ENCODE measurements at regions not wholly inside any gene's neighbourhood (a gene's known extent, or its start where the extent isn't known, plus 50 kb on each side); places are given as distances from the start of the nearest gene placed in this dataset.

- Mint-ChIP-seq H3K27ac (no peak overlapping the region), H3K36me3 (ENCODE audit: low read depth) (no peaks in the 10 kb centered on the region), H3K9me3 (no peaks in the 10 kb centered on the region), H3K4me3 (no peak overlapping the region), H3K27me3 (ENCODE audit: insufficient read depth) (peaks cover 12% of the 10 kb centered on the region), H3K4me1 (ENCODE audit: low read depth) (peaks cover 6% of the 10 kb centered on the region)
- no peak for DNase-seq (ENCODE audit: low spot score)
- intact Hi-C loops (cut with micrococcal nuclease): no loop called here
These were observed 71.2 kb upstream of the INSIG1 start for GRCh38 chr7:155226261-155227003.

- peaks cover 3% of the 10 kb centered on the region for H3K4me1 Mint-ChIP-seq (ENCODE audit: low read depth)
- no peak overlapping the region for H3K27ac Mint-ChIP-seq
- no peak overlapping the region for H3K4me3 Mint-ChIP-seq
- no peaks in the 10 kb centered on the region for H3K36me3 Mint-ChIP-seq (ENCODE audit: low read depth)
- intact Hi-C loops (cut with micrococcal nuclease): no loop called here
- no peak for DNase-seq (ENCODE audit: low spot score)
- H3K27me3 Mint-ChIP-seq (ENCODE audit: insufficient read depth): peaks cover 12% of the 10 kb centered on the region
- no peaks in the 10 kb centered on the region for H3K9me3 Mint-ChIP-seq
These were observed 70.5 kb upstream of the INSIG1 start for GRCh38 chr7:155227004-155227787.

GRCh38 chr7:155227788-155228458 is 69.8 kb upstream of the INSIG1 start:
- H3K4me1 Mint-ChIP-seq (ENCODE audit: low read depth): no peaks in the 10 kb centered on the region
- intact Hi-C loops (cut with micrococcal nuclease): no loop called here
- peaks cover 12% of the 10 kb centered on the region for H3K27me3 Mint-ChIP-seq (ENCODE audit: insufficient read depth)
- H3K36me3 Mint-ChIP-seq (ENCODE audit: low read depth): no peaks in the 10 kb centered on the region
- no peak overlapping the region for H3K27ac Mint-ChIP-seq
- no peak for DNase-seq (ENCODE audit: low spot score)
- no peak overlapping the region for H3K4me3 Mint-ChIP-seq
- no peaks in the 10 kb centered on the region for H3K9me3 Mint-ChIP-seq

GRCh38 chr7:155228459-155228845 is 69.2 kb upstream of the INSIG1 start:
- Mint-ChIP-seq H3K27me3 (ENCODE audit: insufficient read depth) (peaks cover 12% of the 10 kb centered on the region), H3K27ac (no peak overlapping the region), H3K4me3 (no peak overlapping the region), H3K4me1 (ENCODE audit: low read depth) (no peaks in the 10 kb centered on the region), H3K36me3 (ENCODE audit: low read depth) (no peaks in the 10 kb centered on the region), H3K9me3 (no peaks in the 10 kb centered on the region)
- no peak for DNase-seq (ENCODE audit: low spot score)
- intact Hi-C loops (cut with micrococcal nuclease): no loop called here

DNA sequence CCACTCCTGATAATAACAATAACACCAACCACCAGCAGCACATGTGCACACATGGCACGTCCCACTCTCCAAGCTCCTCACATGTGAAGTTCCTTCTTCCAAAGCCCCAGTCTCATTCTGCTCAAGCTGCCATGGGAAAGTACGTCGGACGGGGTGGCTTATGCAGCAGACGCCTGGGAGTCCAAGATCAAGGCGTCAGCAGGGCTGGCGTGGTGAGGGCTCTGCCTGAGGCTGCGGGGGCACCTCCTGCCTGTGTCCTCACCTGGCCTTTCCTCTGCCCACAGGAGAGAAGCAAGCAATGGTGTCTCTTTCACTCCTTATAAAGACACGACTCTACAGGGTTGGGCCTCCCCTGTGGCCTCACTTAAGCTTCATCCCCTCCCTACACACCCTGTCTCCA is 68.8 kb upstream of the INSIG1 start:
- no peak overlapping the region for H3K4me3 Mint-ChIP-seq
- H3K9me3 Mint-ChIP-seq: no peaks in the 10 kb centered on the region
- H3K27me3 Mint-ChIP-seq (ENCODE audit: insufficient read depth): peaks cover 11% of the 10 kb centered on the region
- H3K36me3 Mint-ChIP-seq (ENCODE audit: low read depth): no peaks in the 10 kb centered on the region
- no peaks in the 10 kb centered on the region for H3K4me1 Mint-ChIP-seq (ENCODE audit: low read depth)
- DNase-seq (ENCODE audit: low spot score): no peak
- intact Hi-C loops (cut with micrococcal nuclease): no loop called here
- H3K27ac Mint-ChIP-seq: no peak overlapping the region

GRCh38 chr7:155229548-155230168 is 68.0 kb upstream of the INSIG1 start:
- Mint-ChIP-seq H3K4me3 (no peak overlapping the region), H3K27ac (no peak overlapping the region), H3K36me3 (ENCODE audit: low read depth) (no peaks in the 10 kb centered on the region), H3K4me1 (ENCODE audit: low read depth) (no peaks in the 10 kb centered on the region), H3K9me3 (no peaks in the 10 kb centered on the region), H3K27me3 (ENCODE audit: insufficient read depth) (peaks cover 5% of the 10 kb centered on the region)
- intact Hi-C loops (cut with micrococcal nuclease): no loop called here
- DNase-seq (ENCODE audit: low spot score): no peak

DNA sequence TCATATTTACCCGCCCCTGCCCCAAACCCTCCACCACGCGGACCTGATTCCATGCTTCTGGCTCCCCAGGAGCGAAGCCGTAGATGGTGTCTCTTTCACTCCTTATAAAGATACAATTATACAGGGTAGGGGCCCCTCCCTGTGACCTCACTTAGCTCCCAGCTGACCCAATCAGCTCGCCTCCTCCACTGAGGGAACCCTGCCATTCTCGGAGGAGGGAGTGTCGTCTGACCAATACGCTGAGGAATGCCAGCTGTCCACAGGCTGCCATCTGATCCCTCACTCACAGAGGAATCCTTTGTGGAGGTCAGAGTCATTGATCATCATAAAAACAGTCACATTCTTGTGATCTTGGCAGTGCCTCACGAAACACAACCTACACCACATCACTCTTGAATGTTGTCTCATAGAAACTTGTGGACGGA is 67.5 kb upstream of the INSIG1 start:
- no peak overlapping the region for H3K27ac Mint-ChIP-seq

GRCh38 chr7:155231241-155231800 is 66.4 kb upstream of the INSIG1 start:
- Mint-ChIP-seq H3K4me3 (no peak overlapping the region), H3K4me1 (ENCODE audit: low read depth) (no peaks in the 10 kb centered on the region), H3K27me3 (ENCODE audit: insufficient read depth) (peaks cover 5% of the 10 kb centered on the region), H3K27ac (no peak overlapping the region), H3K36me3 (ENCODE audit: low read depth) (no peaks in the 10 kb centered on the region), H3K9me3 (no peaks in the 10 kb centered on the region)
- intact Hi-C loops (cut with micrococcal nuclease): no loop called here
- no peak for DNase-seq (ENCODE audit: low spot score)

More for the DNA sequence above, 67.5 kb upstream of the INSIG1 start:
- intact Hi-C loops (cut with micrococcal nuclease): no loop called here
- H3K4me3 Mint-ChIP-seq: no peak overlapping the region
- H3K36me3 Mint-ChIP-seq (ENCODE audit: low read depth): no peaks in the 10 kb centered on the region
- H3K27me3 Mint-ChIP-seq (ENCODE audit: insufficient read depth): peaks cover 5% of the 10 kb centered on the region
- H3K4me1 Mint-ChIP-seq (ENCODE audit: low read depth): no peaks in the 10 kb centered on the region
- no peaks in the 10 kb centered on the region for H3K9me3 Mint-ChIP-seq
- DNase-seq (ENCODE audit: low spot score): no peak

- H3K27ac Mint-ChIP-seq: no peak overlapping the region
- DNase-seq (ENCODE audit: low spot score): no peak
- H3K4me3 Mint-ChIP-seq: no peak overlapping the region
- no peaks in the 10 kb centered on the region for H3K36me3 Mint-ChIP-seq (ENCODE audit: low read depth)
- peaks cover 5% of the 10 kb centered on the region for H3K27me3 Mint-ChIP-seq (ENCODE audit: insufficient read depth)
- no peaks in the 10 kb centered on the region for H3K9me3 Mint-ChIP-seq
- H3K4me1 Mint-ChIP-seq (ENCODE audit: low read depth): no peaks in the 10 kb centered on the region
- intact Hi-C loops (cut with micrococcal nuclease): no loop called here
These were observed 65.7 kb upstream of the INSIG1 start for GRCh38 chr7:155231941-155232340.

GRCh38 chr7:155232911-155233310 is 64.8 kb upstream of the INSIG1 start:
- Mint-ChIP-seq H3K36me3 (ENCODE audit: low read depth) (no peaks in the 10 kb centered on the region), H3K9me3 (no peaks in the 10 kb centered on the region), H3K27ac (no peak overlapping the region), H3K4me3 (no peak overlapping the region), H3K4me1 (ENCODE audit: low read depth) (no peaks in the 10 kb centered on the region), H3K27me3 (ENCODE audit: insufficient read depth) (no peaks in the 10 kb centered on the region)
- DNase-seq (ENCODE audit: low spot score): no peak
- intact Hi-C loops (cut with micrococcal nuclease): no loop called here

DNA sequence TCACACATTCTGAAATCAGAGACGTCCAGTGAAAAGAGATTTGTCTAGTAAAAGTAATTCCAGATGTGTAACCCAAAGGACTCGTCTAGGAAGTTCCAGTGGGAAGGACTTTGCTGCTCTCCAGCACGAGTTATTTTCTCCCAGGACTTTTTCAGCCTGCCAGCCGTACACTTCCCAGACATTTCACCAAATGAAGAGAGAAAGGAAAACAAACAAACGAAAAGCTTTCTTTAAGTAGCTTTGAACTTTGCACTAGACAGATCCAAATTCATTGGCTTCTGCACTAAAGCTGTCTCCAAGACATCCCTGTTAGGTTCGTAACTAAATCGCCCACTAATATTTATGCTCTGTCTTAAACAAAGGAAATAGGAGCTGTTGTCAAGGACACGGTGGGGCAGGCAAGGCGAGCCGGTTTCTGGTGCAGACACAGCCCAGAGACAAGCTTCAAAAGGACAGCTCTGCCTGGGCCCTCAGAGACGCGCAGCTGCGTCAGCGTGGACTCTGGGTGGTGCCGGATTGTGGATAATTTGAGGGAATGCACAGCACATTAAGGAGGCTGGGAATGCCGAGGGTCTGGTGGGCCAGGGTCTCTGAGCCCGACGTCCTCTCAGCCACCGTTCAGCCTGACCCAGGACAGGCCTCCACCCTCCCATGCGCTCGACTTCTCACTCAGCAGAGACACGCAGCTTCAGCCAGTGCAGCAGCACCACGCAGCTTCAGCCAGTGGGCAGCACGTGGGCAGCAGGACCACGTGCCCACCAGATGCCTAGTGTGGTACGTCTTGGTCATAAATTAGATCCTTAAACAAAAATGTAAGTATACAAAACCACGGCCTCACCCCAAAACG is 64.1 kb upstream of the INSIG1 start:
- H3K27me3 Mint-ChIP-seq (ENCODE audit: insufficient read depth): peaks cover 3% of the 10 kb centered on the region
- no peaks in the 10 kb centered on the region for H3K9me3 Mint-ChIP-seq
- intact Hi-C loops (cut with micrococcal nuclease): no loop called here
- H3K4me1 Mint-ChIP-seq (ENCODE audit: low read depth): no peaks in the 10 kb centered on the region
- H3K36me3 Mint-ChIP-seq (ENCODE audit: low read depth): no peaks in the 10 kb centered on the region
- H3K4me3 Mint-ChIP-seq: no peak overlapping the region
- no peak overlapping the region for H3K27ac Mint-ChIP-seq
- DNase-seq (ENCODE audit: low spot score): no peak

DNA sequence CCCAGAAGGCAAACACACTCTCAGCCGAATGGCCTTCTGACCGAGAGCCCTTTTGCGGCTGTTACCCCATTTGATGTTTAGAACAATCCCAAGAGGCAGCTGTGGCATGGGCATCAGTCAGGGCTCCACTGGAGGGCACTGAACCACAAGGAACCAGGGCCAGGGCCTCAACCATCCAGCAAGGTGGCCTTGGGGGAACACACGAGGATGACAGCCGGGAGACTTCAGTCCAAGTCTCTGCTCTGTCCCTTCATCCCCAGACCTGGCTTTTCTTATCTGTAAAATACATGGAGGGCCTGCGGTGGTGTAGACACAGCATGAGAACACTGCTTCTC is 63.6 kb upstream of the INSIG1 start:
- DNase-seq (ENCODE audit: low spot score): no peak
- intact Hi-C loops (cut with micrococcal nuclease): no loop called here
- Mint-ChIP-seq H3K9me3 (no peaks in the 10 kb centered on the region), H3K4me1 (ENCODE audit: low read depth) (no peaks in the 10 kb centered on the region), H3K27ac (no peak overlapping the region), H3K36me3 (ENCODE audit: low read depth) (no peaks in the 10 kb centered on the region), H3K27me3 (ENCODE audit: insufficient read depth) (peaks cover 7% of the 10 kb centered on the region), H3K4me3 (no peak overlapping the region)
